Cardiac septum (tissue), 1 donor: ENCODE measurements at regions not wholly inside any gene's neighbourhood (a gene's known extent, or its start where the extent isn't known, plus 50 kb on each side); places are given as distances from the start of the nearest gene placed in this dataset.

Experiments
- DNase-seq: peaks from one replicate; pipeline ENCODE4 v3.0.0-alpha.2; 2020; ENCODE audit warnings: low spot score
- intact Hi-C: fragments of 100-400 bp; cut with DNase I; formaldehyde crosslinking; loops from one replicate; pipeline ENCODE4 v1.14.0; 2022
- donor health status: DM: no; HTN: no; CAD: no.

DNA sequence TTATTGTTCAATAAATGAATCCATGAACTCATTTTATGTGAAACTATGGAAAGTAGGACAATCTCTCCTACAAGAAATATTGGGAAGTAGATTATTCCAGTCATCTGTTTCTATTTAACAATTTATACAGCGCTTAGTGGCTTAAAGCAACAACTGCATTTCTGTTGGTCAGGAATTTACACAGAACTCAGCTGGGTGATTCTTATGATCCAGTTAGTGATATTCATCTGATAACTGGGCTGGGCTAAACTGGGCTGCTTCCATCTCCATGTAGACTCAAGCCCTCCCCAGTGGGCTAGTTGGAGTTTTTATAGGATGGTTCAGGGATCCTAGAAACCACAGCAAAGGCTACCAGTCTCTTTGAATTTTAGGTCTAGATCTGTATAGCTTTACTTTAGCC, 497.9 kb upstream of the NEGR1 start:
- DNase-seq, result no peak
- intact Hi-C loops, result no loop called here

DNA sequence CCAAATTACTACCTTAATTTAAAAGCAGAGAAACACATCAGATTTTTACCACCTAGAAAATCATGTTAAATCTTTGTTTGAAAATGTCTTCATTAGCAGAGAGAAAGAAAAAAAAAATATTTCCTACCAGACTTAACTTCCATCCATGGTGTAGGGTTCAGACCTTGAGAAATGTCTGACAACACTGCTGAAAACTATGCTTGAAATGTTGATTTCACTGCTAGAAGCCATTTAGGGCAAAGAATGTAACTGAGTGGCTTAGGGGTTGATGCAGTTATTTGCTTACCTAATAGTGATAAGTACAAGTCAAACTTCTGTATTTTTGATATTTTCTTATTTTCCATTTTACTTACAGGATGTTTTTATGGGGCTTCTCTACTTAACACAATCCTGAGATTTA, 495.6 kb upstream of the NEGR1 start:
- intact Hi-C loops, result no loop called here
- DNase-seq, result no peak

DNA sequence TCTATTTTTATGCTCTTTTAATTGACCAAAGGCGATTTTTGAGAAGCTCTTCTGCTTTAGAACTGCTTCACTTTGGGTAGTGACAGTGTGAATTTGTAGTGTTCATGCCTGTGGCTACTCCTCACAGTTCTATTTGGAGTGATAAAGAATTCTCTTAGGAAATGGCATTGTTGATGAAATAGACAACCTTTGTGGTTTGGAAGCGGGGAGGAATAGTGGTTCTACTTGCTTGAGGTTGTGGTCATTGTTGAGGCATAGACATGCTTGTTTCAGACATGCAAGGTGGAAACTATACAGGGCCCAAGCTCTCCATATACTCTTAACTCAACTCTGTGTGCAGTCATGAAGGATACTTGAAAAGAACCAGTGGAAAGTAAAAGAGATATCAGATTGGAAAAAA, 481.1 kb upstream of the NEGR1 start:
- intact Hi-C loops, result no loop called here
- DNase-seq, result no peak

DNA sequence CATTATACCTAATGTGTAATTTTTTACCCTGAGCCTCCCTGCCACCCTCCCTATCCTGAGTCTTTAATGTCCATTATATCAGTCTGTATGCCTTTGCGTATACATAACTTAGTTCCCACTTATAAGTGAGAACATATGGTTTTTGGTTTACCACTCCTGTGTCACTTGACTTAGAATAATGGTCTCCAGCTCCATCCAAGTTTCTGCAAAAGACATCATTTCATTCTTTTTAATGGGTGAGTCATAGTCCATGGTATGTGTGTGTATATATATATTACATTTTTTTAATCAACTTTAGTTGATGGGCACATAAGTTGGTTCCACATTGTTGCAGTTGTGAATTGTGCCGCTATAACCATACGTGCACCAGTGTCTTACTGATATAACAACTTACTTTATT, 477.1 kb upstream of the NEGR1 start:
- intact Hi-C loops, result no loop called here
- DNase-seq, result no peak

DNA sequence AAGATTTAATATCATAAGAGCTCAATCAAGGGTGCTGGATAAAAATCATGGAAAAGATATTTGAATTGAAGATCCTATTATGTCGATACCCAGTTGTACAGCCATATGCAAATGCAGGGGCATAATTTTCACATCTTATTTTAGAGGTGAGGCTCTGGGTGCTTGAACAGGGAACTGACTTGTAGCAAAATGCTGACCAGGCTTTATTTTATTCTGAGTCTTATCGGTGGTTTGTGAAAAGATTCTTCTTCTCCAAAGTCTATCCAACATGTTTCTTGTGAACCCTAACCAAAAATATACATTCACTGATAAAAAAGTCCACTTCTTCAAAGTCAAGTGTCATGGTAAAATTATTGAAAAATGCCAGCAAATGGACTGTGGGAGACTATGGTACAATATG, 475.5 kb upstream of the NEGR1 start:
- no peak for DNase-seq
- intact Hi-C loops, result no loop called here

DNA sequence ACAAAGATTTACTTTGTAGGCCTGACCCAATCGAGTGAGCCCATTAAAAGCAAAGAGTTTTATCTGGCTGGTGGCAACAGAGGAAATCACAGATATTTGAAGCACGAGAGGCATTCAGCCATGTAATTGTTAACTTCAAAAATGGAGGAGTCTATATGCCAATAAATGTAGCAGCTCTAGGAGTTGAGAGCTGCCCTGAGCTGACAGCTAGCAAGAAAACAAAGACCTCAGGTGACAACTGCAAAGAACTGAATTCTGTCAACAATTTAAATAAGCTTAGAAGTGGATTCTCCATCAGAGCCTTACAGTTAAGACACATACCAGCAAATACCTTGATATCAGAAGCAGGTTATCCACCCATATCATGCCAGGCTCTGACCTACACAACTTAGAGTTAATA, 463.1 kb upstream of the NEGR1 start:
- intact Hi-C loops, result no loop called here
- no peak for DNase-seq

DNA sequence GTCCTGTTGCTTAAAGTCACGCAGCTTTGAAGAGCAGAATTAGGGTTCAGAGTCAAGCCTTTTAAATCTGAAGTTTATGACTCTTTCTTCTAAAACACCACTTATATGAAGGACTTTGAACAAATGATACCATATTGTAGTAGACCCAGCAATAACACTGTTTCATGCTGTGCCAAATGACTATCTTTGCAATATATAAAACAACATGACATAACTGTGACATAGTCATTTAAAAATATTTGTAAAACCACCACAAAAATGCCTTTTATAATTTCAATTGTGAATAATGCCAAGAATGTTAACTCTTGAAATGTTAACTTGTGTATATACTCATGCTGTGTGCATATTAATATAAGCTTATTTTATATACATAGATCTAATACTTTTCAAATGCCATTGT, 452.1 kb upstream of the NEGR1 start:
- DNase-seq, result no peak
- intact Hi-C loops, result no loop called here

DNA sequence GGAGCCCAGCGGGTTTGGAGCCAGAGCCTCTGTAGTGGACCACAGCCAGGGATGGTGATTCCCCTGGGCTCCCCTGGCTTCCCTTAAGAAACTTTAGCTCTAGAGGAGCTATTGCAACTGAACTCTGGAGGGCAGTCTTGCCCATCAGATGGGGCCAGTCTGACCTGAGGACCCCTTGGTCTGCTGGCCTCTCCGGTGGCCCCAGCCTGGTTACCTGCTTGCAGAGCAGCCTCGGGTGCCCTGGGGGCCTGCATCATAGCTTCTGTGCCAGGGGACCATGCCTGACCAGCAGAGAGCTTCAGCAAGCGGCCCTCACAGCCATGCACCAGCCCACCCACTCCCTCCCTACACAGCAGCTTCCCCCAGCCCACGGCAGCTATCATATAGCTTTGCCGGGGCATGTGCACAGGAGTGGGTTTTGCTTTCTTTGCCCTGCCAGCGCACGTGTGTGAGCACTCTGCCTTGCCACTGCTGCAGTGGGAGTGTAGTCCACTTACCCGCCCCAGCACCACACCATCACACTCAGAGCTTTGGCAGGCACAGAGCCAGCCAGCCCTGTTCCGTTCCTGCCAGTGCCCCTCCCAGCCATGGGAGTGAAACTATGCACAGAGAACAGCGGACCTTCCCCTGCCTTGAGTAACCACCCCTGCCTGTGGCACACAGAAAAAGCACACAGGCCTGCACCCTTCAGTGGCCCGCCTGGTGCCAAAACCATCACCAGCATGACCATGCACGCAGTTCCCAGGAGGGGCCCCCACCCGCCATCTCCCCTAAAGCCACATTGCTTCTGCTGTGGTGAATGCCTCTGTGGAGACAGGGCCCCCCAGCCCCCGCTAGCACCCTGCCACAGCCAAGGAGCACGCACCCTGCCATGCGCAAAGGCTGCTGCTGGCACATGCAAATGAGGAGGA, 442.9 kb upstream of the NEGR1 start:
- no peak for DNase-seq
- intact Hi-C loops, result no loop called here

DNA sequence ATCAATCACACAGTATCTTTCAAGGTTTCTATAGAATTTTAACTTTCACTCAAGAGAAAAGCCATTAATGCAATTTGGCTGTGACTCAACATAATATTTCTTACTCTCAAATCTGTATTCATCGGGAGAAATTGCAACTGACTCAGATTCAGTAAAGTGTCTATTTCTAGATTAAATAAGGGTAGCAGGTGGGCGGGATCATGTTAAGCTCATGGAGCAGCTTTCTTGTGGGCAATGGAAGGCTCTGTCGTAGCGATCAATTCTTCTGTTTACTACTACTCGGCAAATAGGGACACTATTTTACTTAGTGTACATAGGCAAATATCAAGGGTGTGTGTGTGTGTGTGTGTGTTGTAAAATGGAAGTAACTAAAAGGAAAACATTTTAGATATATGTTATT, 423.6 kb upstream of the NEGR1 start:
- intact Hi-C loops, result no loop called here

DNA sequence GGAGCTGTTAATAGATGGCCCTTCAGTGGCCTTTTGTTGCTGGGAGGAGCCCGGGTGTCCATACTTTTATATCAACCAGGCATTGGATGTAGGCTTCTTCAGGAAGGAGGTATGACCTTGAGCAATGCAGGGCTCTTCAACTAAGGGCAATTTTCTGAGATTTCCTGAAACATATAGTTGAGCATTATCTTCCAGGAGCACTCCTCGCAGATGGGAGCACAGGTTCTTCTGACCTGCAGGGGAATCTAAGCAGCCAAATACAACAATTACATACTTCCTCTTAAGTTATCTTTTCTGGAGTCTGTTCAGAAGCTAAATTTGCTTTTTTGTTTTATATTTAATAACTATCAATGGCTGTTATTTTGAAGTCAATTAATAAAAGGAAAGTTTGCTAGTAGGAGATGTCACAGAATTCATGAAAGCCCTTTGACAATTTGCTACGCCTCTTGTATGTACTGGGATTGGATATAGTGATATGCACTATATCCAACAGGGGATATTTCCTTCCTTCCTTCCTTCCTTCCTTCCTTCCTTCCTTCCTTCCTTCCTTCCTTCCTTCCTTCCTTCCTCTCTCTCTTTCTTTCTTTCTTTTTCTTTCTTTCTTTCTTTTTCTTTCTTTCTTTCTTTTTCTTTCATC, 422.6 kb upstream of the NEGR1 start:
- intact Hi-C loops, result no loop called here
- DNase-seq, result no peak

More for the DNA sequence above, 423.6 kb upstream of the NEGR1 start:
- no peak for DNase-seq

DNA sequence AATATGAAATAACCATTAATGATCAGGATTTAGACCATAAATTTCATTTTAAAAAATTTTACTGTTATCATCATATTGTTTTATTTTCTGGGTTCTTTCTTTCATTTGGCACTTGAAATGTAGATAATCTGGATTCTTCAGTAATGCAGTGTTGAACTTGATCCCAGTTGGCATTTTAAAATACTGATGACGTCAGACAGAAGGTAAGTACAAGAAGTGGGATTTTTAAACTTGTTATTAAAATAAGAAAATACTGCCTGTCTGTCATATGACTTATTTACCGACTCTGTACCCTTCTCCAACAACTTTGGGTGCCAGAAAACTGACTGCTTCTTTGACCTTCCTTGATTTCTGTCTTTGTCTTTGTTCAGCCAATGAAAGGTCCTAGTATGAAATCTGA, 415.1 kb upstream of the NEGR1 start:
- DNase-seq, result no peak
- intact Hi-C loops, result no loop called here

DNA sequence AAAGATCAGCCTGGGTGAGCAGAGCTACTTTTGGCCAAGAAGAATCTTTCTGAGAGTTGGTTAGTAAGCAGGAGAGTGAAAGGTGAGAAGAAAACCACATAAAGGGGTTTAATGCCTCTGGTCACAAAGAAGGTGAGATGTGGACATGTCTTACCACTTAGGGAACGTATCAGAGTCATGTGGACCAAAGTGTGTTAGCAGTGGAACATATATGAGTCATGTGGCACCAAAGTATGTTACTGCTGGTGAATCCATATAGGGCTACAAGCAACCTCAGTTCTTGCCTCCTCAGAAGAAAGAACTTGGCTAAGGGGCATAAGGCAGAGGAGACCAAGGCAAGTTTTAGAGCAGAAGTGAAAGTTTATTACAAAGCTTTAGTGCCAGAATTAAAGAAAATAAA, 411.6 kb upstream of the NEGR1 start:
- intact Hi-C loops, result no loop called here
- no peak for DNase-seq

DNA sequence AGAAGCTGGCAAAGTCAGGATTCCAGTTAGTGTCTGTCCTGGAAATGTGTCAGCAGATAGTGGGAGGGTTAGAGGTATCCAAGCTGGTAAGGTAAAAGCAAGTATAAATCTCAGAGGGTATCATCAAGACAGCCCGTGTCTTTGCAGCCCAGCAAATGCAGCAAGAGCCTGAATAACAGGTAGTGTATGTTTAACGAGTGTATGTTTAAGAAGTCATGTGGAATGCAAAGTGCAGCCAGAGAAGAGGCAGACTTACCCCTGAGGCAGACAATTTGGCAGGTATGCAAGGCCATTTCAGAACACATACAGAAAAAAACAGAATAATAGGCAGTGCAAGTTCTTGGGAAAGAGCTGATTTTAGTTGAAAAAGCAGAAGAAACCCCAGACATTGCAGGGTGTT, 411.0 kb upstream of the NEGR1 start:
- intact Hi-C loops, result no loop called here

DNA sequence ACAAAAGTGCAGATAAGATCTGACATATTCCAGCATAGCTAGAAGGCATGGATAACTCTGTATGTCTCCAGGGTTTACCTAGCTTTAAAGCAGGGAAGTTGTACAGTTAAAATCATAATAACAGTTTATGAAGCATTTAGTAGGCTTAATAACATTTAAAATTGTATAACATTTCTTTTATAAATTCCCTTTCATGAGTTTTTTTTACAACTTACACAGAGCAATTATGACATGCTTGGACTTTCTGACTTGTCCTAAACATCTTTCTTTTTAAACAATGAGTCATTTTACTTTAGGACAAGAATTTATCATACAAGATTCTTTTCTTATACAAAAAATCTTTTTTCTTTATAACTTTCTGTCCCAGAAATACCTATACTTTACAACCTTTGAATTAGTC, 408.5 kb upstream of the NEGR1 start:
- no peak for DNase-seq
- intact Hi-C loops, result no loop called here

More for the DNA sequence above, 411.0 kb upstream of the NEGR1 start:
- no peak for DNase-seq

DNA sequence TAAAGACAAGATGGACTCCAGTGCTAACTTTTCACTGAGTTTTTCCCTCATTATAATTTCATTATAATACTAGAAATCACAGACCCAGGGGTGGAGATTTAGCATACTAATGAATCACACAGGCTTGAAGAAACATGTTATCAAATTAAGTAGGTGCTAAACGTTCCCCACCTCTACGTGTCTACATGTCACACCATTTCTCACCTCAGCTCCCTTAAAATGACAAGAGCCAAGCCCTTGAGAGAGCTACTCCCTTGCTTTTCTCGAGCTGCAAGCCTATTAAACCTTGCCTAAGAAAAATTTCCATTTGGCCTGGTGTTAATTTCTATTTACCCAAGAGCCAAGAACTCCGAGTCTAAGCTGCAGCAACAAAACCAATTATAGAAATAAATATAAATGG, 396.3 kb upstream of the NEGR1 start:
- intact Hi-C loops, result no loop called here

DNA sequence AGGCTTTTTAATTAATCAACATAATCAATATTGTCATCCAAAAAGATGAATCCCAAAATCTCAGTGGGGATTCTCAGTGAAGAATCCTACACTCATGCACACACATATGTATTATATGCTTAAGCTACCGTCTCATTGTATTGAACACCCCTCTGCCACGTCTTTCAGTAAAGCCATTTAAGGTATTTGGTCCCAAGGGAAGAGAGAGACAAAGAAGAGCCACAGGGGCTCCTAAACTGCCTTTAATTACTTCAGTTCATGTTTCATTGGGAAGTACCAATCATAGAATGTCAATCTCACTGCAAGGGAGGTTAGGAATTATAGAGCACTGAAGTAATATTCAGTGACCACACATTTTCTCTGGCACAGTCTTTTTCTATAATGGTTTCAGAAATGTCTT, 388.6 kb upstream of the NEGR1 start:
- no peak for DNase-seq
- intact Hi-C loops, result no loop called here

More for the DNA sequence above, 396.3 kb upstream of the NEGR1 start:
- DNase-seq, result no peak

DNA sequence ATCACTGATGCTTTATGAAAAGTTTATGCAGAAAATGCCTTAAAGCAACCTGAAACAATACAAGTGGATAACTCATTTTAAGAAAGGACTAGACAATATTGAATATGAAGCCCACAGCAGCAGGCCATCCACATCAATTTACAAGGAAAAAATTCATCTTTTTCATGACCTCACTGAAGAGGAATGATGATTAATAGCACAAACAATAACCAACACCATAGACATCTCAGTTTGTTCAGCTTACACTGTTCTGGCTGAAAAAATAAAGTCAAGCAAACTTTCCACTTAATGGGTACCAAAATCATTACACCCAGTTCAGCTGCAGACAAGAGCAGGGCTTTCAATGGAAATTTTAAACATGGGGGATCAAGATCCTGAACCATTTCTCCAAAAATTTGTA, 380.6 kb upstream of the NEGR1 start:
- DNase-seq, result no peak
- intact Hi-C loops, result no loop called here

DNA sequence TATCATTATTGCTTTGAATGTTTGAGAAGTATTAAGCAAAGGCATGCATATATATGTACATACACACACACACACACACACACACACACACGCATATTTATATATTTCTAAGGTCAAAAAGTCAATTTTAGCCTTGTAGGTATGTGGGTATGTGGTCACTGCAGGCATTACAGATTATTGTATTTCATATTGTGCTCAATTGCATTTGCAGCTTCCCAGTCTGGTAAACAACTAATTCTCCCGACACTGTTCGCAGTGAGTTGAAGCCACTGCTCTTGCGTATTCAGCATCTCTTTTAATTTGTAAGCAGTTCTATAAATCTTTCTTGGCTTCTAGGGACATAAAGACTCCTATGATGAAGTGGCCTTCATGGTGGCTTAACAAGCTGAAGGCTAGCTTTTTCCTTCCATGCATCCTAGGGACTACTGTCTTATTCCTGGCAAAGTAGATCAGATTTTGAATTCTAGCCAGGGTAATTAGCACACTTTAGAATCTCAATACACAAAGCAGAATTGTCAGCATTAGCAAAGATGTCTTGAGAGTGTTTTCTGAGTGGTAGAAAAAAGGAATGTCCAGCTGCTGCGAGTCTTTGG, 368.6 kb upstream of the NEGR1 start:
- no peak for DNase-seq
- intact Hi-C loops, result no loop called here

DNA sequence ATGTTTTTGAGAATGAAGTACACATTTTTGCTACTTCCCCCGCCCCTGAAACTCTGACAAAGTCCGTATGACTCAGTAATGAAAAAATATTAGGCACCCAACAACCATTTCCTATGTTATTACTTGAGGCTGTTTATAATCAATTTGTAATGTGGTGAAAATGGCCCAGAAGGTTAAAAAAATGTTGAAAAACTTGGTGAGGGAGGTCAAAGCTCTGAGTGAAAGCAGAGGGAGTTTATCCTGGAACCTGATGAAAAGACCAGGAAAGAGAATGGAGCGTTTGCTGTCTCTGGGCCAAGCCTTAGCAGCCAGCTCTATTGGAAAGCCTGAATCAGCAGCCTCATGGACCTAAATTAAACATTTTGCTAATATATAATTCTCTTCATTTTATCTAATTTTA, 367.7 kb upstream of the NEGR1 start:
- intact Hi-C loops, result no loop called here
- DNase-seq, result no peak

DNA sequence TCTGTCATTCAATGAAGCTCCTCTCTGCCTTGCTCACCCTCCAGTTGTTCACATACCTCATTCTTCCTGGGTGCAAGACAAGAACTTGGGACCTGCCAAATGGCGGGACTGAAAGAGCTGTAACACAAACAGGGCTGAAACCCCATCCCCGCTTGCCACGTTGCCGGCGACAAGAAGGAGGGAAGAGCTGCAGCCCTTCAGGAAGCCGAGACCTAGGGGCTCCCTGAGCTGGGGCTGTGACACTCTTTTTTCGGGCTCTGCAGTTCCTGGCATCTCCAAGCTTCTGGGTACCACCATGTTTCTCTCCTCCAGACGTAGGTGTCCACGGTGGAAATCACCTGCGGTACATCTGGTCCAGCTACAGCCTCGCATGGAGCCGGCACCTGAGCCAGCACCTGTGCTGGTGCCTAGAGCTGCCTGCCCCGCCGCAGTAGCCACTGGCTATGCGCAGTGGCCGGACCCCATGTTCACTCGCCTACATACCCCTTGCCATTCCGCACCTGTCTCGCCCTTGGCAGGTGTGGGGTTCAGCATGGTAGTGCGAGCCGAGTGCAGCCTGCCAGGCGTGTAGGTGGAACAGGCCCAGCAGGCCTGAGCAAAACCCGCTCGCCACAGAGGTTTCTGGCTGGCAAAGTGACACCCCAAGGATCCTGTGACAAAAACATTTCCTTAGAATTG, 367.0 kb upstream of the NEGR1 start:
- intact Hi-C loops, result no loop called here
- no peak for DNase-seq
